ENCODE measurements at regions not wholly inside any gene's neighbourhood (a gene's known extent, or its start where the extent isn't known, plus 50 kb on each side); places are given as distances from the start of the nearest gene placed in this dataset.

GRCh38 chr22:27394806-27395404 is 406.7 kb downstream of the MN1 start:
- no peaks in the 10 kb centered on the region for H3K79me2 ChIP-seq (ENCODE audit: insufficient read depth, low read length)
- H3K9me3 ChIP-seq (ENCODE audit: insufficient read depth, low read depth, low read length), result no peaks in the 10 kb centered on the region
- no peaks in the 10 kb centered on the region for H3K36me3 ChIP-seq (ENCODE audit: insufficient read depth, low read length)
- no peak overlapping the region for H3K4me3 ChIP-seq (ENCODE audit: insufficient read depth, low read depth, low read length)
- H3K9me3 Mint-ChIP-seq (ENCODE audit: unreplicated experiment), result no peaks in the 10 kb centered on the region
- H3K4me1 ChIP-seq (ENCODE audit: insufficient read depth, low read length), result no peaks in the 10 kb centered on the region
- H3K4me2 ChIP-seq (ENCODE audit: low read length), result no peak overlapping the region
- no peak overlapping the region for H3K4me3 Mint-ChIP-seq (ENCODE audit: unreplicated experiment)
- DNase-seq (ENCODE audit: low read depth) (no peak), FAIRE-seq (no peak)
- no peak overlapping the region for H2AFZ ChIP-seq (ENCODE audit: low read depth, low read length)
- H3K27ac ChIP-seq (ENCODE audit: low read depth, low read length), result no peak overlapping the region
- H4K20me1 ChIP-seq (ENCODE audit: insufficient read depth, low read length), result no peaks in the 10 kb centered on the region
- no peaks in the 10 kb centered on the region for H3K36me3 Mint-ChIP-seq (ENCODE audit: low read depth, unreplicated experiment)
- peaks cover 12% of the 10 kb centered on the region for H3K27me3 Mint-ChIP-seq (ENCODE audit: low read depth, unreplicated experiment)
- H3K27ac Mint-ChIP-seq (ENCODE audit: unreplicated experiment), result no peak overlapping the region
- no peak overlapping the region for H3K9ac ChIP-seq (ENCODE audit: low read length)
- TF ChIP-seq CTCF (IDR thresholded peaks at IDR 0.05; ENCODE audit: insufficient read depth, low read depth, low read length) (no peak), EZH2 (IDR thresholded peaks at IDR 0.05; ENCODE audit: insufficient read depth, low read length) (no peak)
- H3K4me1 Mint-ChIP-seq (ENCODE audit: low read depth, unreplicated experiment), result peaks cover 3% of the 10 kb centered on the region
- no peaks in the 10 kb centered on the region for H3K27me3 ChIP-seq (ENCODE audit: insufficient read depth, low read length)

- Histone ChIP-seq H3K4me2 (ENCODE audit: low read length) (no peak overlapping the region), H3K79me2 (ENCODE audit: insufficient read depth, low read length) (no peaks in the 10 kb centered on the region), H2AFZ (ENCODE audit: low read depth, low read length) (no peak overlapping the region), H4K20me1 (ENCODE audit: insufficient read depth, low read length) (no peaks in the 10 kb centered on the region), H3K4me3 (ENCODE audit: insufficient read depth, low read depth, low read length) (no peak overlapping the region), H3K4me1 (ENCODE audit: insufficient read depth, low read length) (no peaks in the 10 kb centered on the region), H3K27me3 (ENCODE audit: insufficient read depth, low read length) (no peaks in the 10 kb centered on the region), H3K27ac (ENCODE audit: low read depth, low read length) (no peak overlapping the region), H3K9me3 (ENCODE audit: insufficient read depth, low read depth, low read length) (no peaks in the 10 kb centered on the region), H3K9ac (ENCODE audit: low read length) (no peak overlapping the region), H3K36me3 (ENCODE audit: insufficient read depth, low read length) (no peaks in the 10 kb centered on the region)
- Mint-ChIP-seq H3K4me1 (ENCODE audit: low read depth, unreplicated experiment) (no peaks in the 10 kb centered on the region), H3K36me3 (ENCODE audit: low read depth, unreplicated experiment) (no peaks in the 10 kb centered on the region), H3K9me3 (ENCODE audit: unreplicated experiment) (peaks cover 5% of the 10 kb centered on the region), H3K27me3 (ENCODE audit: low read depth, unreplicated experiment) (peaks cover 12% of the 10 kb centered on the region), H3K27ac (ENCODE audit: unreplicated experiment) (no peak overlapping the region), H3K4me3 (ENCODE audit: unreplicated experiment) (no peak overlapping the region)
- no peak for DNase-seq (ENCODE audit: low read depth)
- no peak for TF ChIP-seq CTCF (IDR thresholded peaks at IDR 0.05; ENCODE audit: insufficient read depth, low read depth, low read length)
- no peak for TF ChIP-seq EZH2 (IDR thresholded peaks at IDR 0.05; ENCODE audit: insufficient read depth, low read length)
- no peak for FAIRE-seq
These were observed 404.3 kb downstream of the MN1 start for GRCh38 chr22:27397036-27397953.

GRCh38 chr22:27397954-27398342 is 403.6 kb downstream of the MN1 start:
- no peaks in the 10 kb centered on the region for H3K79me2 ChIP-seq (ENCODE audit: insufficient read depth, low read length)
- H3K4me1 Mint-ChIP-seq (ENCODE audit: low read depth, unreplicated experiment), result no peaks in the 10 kb centered on the region
- H3K4me3 Mint-ChIP-seq (ENCODE audit: unreplicated experiment), result no peak overlapping the region
- H3K9ac ChIP-seq (ENCODE audit: low read length), result no peak overlapping the region
- no peaks in the 10 kb centered on the region for H4K20me1 ChIP-seq (ENCODE audit: insufficient read depth, low read length)
- DNase-seq (ENCODE audit: low read depth) (no peak), FAIRE-seq (no peak)
- H2AFZ ChIP-seq (ENCODE audit: low read depth, low read length), result no peak overlapping the region
- no peaks in the 10 kb centered on the region for H3K9me3 ChIP-seq (ENCODE audit: insufficient read depth, low read depth, low read length)
- no peak overlapping the region for H3K27ac ChIP-seq (ENCODE audit: low read depth, low read length)
- no peaks in the 10 kb centered on the region for H3K27me3 ChIP-seq (ENCODE audit: insufficient read depth, low read length)
- peaks cover 9% of the 10 kb centered on the region for H3K27me3 Mint-ChIP-seq (ENCODE audit: low read depth, unreplicated experiment)
- H3K27ac Mint-ChIP-seq (ENCODE audit: unreplicated experiment), result no peak overlapping the region
- H3K36me3 Mint-ChIP-seq (ENCODE audit: low read depth, unreplicated experiment), result no peaks in the 10 kb centered on the region
- H3K4me1 ChIP-seq (ENCODE audit: insufficient read depth, low read length), result no peaks in the 10 kb centered on the region
- H3K4me3 ChIP-seq (ENCODE audit: insufficient read depth, low read depth, low read length), result no peak overlapping the region
- no peaks in the 10 kb centered on the region for H3K36me3 ChIP-seq (ENCODE audit: insufficient read depth, low read length)
- no peak for TF ChIP-seq CTCF (IDR thresholded peaks at IDR 0.05; ENCODE audit: insufficient read depth, low read depth, low read length)
- no peak for TF ChIP-seq EZH2 (IDR thresholded peaks at IDR 0.05; ENCODE audit: insufficient read depth, low read length)
- peaks cover 5% of the 10 kb centered on the region for H3K9me3 Mint-ChIP-seq (ENCODE audit: unreplicated experiment)
- H3K4me2 ChIP-seq (ENCODE audit: low read length), result no peak overlapping the region

All from astrocyte (in vitro differentiated cells and primary cell).